SK-N-SH (cell line): ENCODE measurements at regions not wholly inside any gene's neighbourhood (a gene's known extent, or its start where the extent isn't known, plus 50 kb on each side); places are given as distances from the start of the nearest gene placed in this dataset.

Experiments
- SMC3 ChIP-seq: IDR thresholded peaks from 2 replicates; pipeline ENCODE4 v1.6.1; 2012; ENCODE audit warnings: low read depth, low read length, improper control_type of control experiment
- USF2 ChIP-seq: fragments of 150-350 bp; IDR thresholded peaks from 2 replicates; pipeline ENCODE4 v1.6.1; 2017; ENCODE audit warnings: antibody characterized with exemption, low read length, low read depth, borderline replicate concordance

DNA sequence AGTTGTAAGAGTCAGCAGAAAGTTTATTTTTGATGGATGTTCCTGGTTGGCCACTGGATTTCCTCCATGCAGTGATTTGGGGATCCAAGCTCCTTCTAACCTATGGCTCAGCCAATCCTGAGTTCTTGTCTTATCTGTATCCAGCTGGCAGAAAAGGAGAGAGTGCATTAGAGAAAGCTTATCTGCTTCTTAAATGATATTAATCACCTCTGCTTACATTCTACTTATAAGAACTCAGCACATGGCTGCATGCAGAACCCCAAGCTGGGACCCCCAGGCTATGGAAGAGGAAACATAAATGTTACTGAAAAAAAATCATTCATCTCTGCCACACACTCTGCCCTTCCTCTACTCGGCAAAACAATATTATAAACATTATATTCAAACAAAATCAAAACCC lies 739.8 kb upstream of the AUTS2 start:
- TF ChIP-seq SMC3 (no peak), USF2 (no peak)
